ENCODE measurements at regions not wholly inside any gene's neighbourhood (a gene's known extent, or its start where the extent isn't known, plus 50 kb on each side); places are given as distances from the start of the nearest gene placed in this dataset.

GRCh38 chr22:47995718-47996117, 1233.3 kb downstream of the TBC1D22A start (continued):
- TF ChIP-seq ZNF792 (tag by site-specific recombination; IDR thresholded peaks at IDR 0.05) (no peak), ZNF530 (tag by site-specific recombination; IDR thresholded peaks at IDR 0.05; ENCODE audit: low read depth) (no peak), GFI1B (tag by site-specific recombination; IDR thresholded peaks at IDR 0.05) (no peak), TSHZ1 (tag by site-specific recombination; IDR thresholded peaks at IDR 0.05; ENCODE audit: borderline replicate concordance) (no peak)

- ChIA-PET CTCF (interaction anchor here (0.7 kb wide), 1 partner anchor 9 kb away, joined by 3 read pairs; no protein-coding TSS in a partner anchor), POLR2A (no interaction called here)
- TF ChIP-seq PRDM2 (tag by site-specific recombination; IDR thresholded peaks at IDR 0.05; ENCODE audit: borderline replicate concordance) (no peak), ZSCAN16 (tag by site-specific recombination; IDR thresholded peaks at IDR 0.05) (no peak), ZNF324 (tag by site-specific recombination; IDR thresholded peaks at IDR 0.05) (no peak), ZNF146 (tag by site-specific recombination; IDR thresholded peaks at IDR 0.05) (no peak)
- Histone ChIP-seq H3K27ac (ENCODE audit: extremely low read depth, low read depth, low read length) (no peak overlapping the region), H3K9me3 (ENCODE audit: control insufficient read depth, insufficient read depth, low read depth, low read length) (no peaks in the 10 kb centered on the region), H3K36me3 (ENCODE audit: control insufficient read depth in 2 of 2, insufficient read depth in 1 of 2, low read length in 2 of 2) (no peaks in the 10 kb centered on the region), H3K4me3 (ENCODE audit: low read depth, low read length) (no peak overlapping the region), H3K4me1 (ENCODE audit: control insufficient read depth, insufficient read depth, low read length) (no peaks in the 10 kb centered on the region)
Observed at GRCh38 chr22:47995264-47995627, 1232.8 kb downstream of the TBC1D22A start.

- Histone ChIP-seq H3K4me3 (ENCODE audit: low read depth, low read length) (no peak overlapping the region), H3K36me3 (ENCODE audit: control insufficient read depth in 2 of 2, insufficient read depth in 1 of 2, low read length in 2 of 2) (no peaks in the 10 kb centered on the region), H3K4me1 (ENCODE audit: control insufficient read depth, insufficient read depth, low read length) (no peaks in the 10 kb centered on the region), H3K27ac (ENCODE audit: extremely low read depth, low read depth, low read length) (no peak overlapping the region), H3K9me3 (ENCODE audit: control insufficient read depth, insufficient read depth, low read depth, low read length) (no peaks in the 10 kb centered on the region)
- ChIA-PET POLR2A (no interaction called here), CTCF (interaction anchor here (0.7 kb wide), 1 partner anchor 8 kb away, joined by 3 read pairs; no protein-coding TSS in a partner anchor)
- TF ChIP-seq KLF9 (tag by site-specific recombination; IDR thresholded peaks at IDR 0.05; ENCODE audit: low read depth) (no peak), ZNF184 (tag by site-specific recombination; IDR thresholded peaks at IDR 0.05) (no peak), ZNF518A (tag by site-specific recombination; conservative IDR thresholded peaks at IDR 0.05; ENCODE audit: low read depth) (no peak), ZNF398 (tag by site-specific recombination; IDR thresholded peaks at IDR 0.05) (no peak), ZNF596 (tag by site-specific recombination; IDR thresholded peaks at IDR 0.05) (no peak), ZNF639 (tag by site-specific recombination; IDR thresholded peaks at IDR 0.05) (no peak)
Observed at GRCh38 chr22:47994601-47995263, 1232.3 kb downstream of the TBC1D22A start.
